K562 (cell line): ENCODE measurements at regions not wholly inside any gene's neighbourhood (a gene's known extent, or its start where the extent isn't known, plus 50 kb on each side); places are given as distances from the start of the nearest gene placed in this dataset.

Experiments
- CHD2 ChIP-seq: IDR thresholded peaks from 2 replicates; pipeline ENCODE4 v1.6.1; 2011; ENCODE audit warnings: low read depth, low read length
- EZH2 ChIP-seq: IDR thresholded peaks from 2 replicates; pipeline ENCODE4 v1.6.1; 2012; ENCODE audit warnings: low read depth, mild to moderate bottlenecking, inconsistent platforms, low read length, borderline replicate concordance
- FOXO4 ChIP-seq: fragments of 450-650 bp; formaldehyde crosslinking; IDR thresholded peaks from 2 replicates; pipeline ENCODE4 v1.4.0; 2020; ENCODE audit warnings: mild to moderate bottlenecking, moderate library complexity
- HIVEP1 ChIP-seq: fragments of 250-450 bp; sonication (Bioruptor Pico); IDR thresholded peaks from 2 replicates; pipeline ENCODE4 v1.4.0; 2020; ENCODE audit warnings: mild to moderate bottlenecking
- MYC ChIP-seq, 2 experiments: fragments of 250-450 bp in 1 of 2; sonication (Bioruptor Pico) in 1 of 2; IDR thresholded peaks; 2 replicates each; pipeline versions ENCODE4 v1.5.1 to v1.6.1; 2012 to 2021; ENCODE audit warnings: low read depth in 2 of 2, borderline replicate concordance in 1 of 2, improper control_type of control experiment in 1 of 2, low read length in 1 of 2, mild to moderate bottlenecking in 1 of 2, moderate library complexity in 1 of 2
- NFRKB ChIP-seq: fragments of 450-650 bp; IDR thresholded peaks from 2 replicates; pipeline ENCODE4 v1.6.1; 2016; ENCODE audit warnings: low read depth
- POLR2AphosphoS5 ChIP-seq: IDR thresholded peaks from 2 replicates; pipeline ENCODE4 v1.6.1; 2011; ENCODE audit warnings: mild to moderate bottlenecking, low read depth, low read length, moderate library complexity; ENCODE audit not compliant: control insufficient read depth, insufficient read depth
- ZBTB8A ChIP-seq: fragments of 450-650 bp; IDR thresholded peaks from 2 replicates; pipeline ENCODE4 v1.6.1; 2018; ENCODE audit warnings: mild to moderate bottlenecking, moderate library complexity; ENCODE audit not compliant: partially characterized antibody
- ZEB2 ChIP-seq: fragments of 450-650 bp; IDR thresholded peaks from 2 replicates; pipeline ENCODE4 v1.6.1; 2016
- ZNF274 ChIP-seq: IDR thresholded peaks from 2 replicates; pipeline ENCODE4 v1.6.1; 2011; ENCODE audit warnings: low read depth, mild to moderate bottlenecking, low read length, moderate library complexity, borderline replicate concordance
- TF ChIP-seq, protein P1 (sequence below): fragments of 200-600 bp; sonication (generic); IDR thresholded peaks from one replicate; pipeline ENCODE4 v1.6.1; 2012; ENCODE audit warnings: mild to moderate bottlenecking, low read depth, low read length, inconsistent platforms
- TF ChIP-seq, protein P2 (sequence below): sonication (generic); formaldehyde crosslinking; IDR thresholded peaks from 2 replicates; pipeline ENCODE4 v1.8.0; 2022; ENCODE audit warnings: mild to moderate bottlenecking, missing genetic modification reagents, borderline replicate concordance

DNA sequence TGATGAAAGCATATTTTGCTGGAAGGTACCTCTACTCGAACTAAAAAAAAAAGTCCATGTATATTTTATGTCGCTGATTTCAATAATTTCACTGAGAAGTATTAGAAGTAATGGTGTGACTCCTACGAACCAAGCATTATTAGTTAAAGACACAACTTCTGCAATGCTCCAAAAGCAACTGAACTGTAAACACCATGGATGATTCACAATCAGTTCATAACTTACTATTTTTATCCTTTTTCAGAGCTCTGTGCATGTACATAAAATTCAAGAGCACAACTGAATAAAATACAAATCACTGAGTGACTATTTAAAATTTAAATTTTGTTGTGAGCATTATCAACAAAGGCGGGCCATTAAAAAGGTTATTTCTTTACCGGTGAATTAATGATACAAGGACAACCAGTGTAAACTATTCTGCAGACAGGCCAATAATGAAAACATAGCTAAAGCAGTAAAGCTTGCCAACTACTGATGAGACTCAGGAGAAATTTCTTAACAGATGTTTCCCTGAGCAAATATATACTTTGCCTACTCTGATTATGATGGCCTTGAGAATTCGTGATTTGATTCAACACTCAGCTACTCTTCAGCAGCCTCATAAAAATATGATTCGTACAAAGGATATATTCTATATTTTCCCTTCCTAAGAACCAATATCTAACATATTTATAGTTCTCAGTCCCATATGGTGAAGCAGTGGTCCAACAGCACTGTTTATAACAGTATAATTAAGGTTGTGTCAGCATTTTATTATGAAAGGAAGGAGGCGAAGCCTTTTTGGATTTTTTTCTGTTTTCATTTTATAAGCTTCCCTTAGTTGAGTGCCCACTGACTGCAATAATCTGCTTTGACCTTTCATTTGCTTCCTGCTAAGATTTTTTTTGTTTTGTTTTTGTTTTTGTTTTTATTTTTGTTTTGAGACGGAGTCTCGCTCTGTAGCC is 62.8 kb upstream of the NEIL3 start:
- no peak for TF ChIP-seq HIVEP1 (CRISPR knock-in tag)
- TF ChIP-seq, protein P1, sequence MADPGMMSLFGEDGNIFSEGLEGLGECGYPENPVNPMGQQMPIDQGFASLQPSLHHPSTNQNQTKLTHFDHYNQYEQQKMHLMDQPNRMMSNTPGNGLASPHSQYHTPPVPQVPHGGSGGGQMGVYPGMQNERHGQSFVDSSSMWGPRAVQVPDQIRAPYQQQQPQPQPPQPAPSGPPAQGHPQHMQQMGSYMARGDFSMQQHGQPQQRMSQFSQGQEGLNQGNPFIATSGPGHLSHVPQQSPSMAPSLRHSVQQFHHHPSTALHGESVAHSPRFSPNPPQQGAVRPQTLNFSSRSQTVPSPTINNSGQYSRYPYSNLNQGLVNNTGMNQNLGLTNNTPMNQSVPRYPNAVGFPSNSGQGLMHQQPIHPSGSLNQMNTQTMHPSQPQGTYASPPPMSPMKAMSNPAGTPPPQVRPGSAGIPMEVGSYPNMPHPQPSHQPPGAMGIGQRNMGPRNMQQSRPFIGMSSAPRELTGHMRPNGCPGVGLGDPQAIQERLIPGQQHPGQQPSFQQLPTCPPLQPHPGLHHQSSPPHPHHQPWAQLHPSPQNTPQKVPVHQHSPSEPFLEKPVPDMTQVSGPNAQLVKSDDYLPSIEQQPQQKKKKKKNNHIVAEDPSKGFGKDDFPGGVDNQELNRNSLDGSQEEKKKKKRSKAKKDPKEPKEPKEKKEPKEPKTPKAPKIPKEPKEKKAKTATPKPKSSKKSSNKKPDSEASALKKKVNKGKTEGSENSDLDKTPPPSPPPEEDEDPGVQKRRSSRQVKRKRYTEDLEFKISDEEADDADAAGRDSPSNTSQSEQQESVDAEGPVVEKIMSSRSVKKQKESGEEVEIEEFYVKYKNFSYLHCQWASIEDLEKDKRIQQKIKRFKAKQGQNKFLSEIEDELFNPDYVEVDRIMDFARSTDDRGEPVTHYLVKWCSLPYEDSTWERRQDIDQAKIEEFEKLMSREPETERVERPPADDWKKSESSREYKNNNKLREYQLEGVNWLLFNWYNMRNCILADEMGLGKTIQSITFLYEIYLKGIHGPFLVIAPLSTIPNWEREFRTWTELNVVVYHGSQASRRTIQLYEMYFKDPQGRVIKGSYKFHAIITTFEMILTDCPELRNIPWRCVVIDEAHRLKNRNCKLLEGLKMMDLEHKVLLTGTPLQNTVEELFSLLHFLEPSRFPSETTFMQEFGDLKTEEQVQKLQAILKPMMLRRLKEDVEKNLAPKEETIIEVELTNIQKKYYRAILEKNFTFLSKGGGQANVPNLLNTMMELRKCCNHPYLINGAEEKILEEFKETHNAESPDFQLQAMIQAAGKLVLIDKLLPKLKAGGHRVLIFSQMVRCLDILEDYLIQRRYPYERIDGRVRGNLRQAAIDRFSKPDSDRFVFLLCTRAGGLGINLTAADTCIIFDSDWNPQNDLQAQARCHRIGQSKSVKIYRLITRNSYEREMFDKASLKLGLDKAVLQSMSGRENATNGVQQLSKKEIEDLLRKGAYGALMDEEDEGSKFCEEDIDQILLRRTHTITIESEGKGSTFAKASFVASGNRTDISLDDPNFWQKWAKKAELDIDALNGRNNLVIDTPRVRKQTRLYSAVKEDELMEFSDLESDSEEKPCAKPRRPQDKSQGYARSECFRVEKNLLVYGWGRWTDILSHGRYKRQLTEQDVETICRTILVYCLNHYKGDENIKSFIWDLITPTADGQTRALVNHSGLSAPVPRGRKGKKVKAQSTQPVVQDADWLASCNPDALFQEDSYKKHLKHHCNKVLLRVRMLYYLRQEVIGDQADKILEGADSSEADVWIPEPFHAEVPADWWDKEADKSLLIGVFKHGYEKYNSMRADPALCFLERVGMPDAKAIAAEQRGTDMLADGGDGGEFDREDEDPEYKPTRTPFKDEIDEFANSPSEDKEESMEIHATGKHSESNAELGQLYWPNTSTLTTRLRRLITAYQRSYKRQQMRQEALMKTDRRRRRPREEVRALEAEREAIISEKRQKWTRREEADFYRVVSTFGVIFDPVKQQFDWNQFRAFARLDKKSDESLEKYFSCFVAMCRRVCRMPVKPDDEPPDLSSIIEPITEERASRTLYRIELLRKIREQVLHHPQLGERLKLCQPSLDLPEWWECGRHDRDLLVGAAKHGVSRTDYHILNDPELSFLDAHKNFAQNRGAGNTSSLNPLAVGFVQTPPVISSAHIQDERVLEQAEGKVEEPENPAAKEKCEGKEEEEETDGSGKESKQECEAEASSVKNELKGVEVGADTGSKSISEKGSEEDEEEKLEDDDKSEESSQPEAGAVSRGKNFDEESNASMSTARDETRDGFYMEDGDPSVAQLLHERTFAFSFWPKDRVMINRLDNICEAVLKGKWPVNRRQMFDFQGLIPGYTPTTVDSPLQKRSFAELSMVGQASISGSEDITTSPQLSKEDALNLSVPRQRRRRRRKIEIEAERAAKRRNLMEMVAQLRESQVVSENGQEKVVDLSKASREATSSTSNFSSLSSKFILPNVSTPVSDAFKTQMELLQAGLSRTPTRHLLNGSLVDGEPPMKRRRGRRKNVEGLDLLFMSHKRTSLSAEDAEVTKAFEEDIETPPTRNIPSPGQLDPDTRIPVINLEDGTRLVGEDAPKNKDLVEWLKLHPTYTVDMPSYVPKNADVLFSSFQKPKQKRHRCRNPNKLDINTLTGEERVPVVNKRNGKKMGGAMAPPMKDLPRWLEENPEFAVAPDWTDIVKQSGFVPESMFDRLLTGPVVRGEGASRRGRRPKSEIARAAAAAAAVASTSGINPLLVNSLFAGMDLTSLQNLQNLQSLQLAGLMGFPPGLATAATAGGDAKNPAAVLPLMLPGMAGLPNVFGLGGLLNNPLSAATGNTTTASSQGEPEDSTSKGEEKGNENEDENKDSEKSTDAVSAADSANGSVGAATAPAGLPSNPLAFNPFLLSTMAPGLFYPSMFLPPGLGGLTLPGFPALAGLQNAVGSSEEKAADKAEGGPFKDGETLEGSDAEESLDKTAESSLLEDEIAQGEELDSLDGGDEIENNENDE, result no peak
- no peak for TF ChIP-seq ZBTB8A
- TF ChIP-seq NFRKB, result no peak
- no peak for TF ChIP-seq ZEB2
- TF ChIP-seq, protein P2, sequence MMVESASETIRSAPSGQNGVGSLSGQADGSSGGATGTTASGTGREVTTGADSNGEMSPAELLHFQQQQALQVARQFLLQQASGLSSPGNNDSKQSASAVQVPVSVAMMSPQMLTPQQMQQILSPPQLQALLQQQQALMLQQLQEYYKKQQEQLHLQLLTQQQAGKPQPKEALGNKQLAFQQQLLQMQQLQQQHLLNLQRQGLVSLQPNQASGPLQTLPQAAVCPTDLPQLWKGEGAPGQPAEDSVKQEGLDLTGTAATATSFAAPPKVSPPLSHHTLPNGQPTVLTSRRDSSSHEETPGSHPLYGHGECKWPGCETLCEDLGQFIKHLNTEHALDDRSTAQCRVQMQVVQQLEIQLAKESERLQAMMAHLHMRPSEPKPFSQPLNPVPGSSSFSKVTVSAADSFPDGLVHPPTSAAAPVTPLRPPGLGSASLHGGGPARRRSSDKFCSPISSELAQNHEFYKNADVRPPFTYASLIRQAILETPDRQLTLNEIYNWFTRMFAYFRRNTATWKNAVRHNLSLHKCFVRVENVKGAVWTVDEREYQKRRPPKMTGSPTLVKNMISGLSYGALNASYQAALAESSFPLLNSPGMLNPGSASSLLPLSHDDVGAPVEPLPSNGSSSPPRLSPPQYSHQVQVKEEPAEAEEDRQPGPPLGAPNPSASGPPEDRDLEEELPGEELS (CRISPR knock-in tag), result no peak
- no peak for TF ChIP-seq ZNF274
- TF ChIP-seq POLR2AphosphoS5, result no peak
- no peak for TF ChIP-seq EZH2
- no peak for TF ChIP-seq FOXO4 (CRISPR knock-in tag)
- no peak for TF ChIP-seq CHD2
- no peak for TF ChIP-seq MYC (IDR thresholded peaks at IDR 0.05; ENCODE audit: low read depth, low read length)
- no peak for TF ChIP-seq MYC (CRISPR knock-in tag; IDR thresholded peaks at IDR 0.05; ENCODE audit: borderline replicate concordance, low read depth)
